Psoas muscle (tissue), 7 donors: ENCODE measurements at regions not wholly inside any gene's neighbourhood (a gene's known extent, or its start where the extent isn't known, plus 50 kb on each side); places are given as distances from the start of the nearest gene placed in this dataset.

Experiments used
- ATAC-seq, 4 donors: fragments of 200-7000 bp; cut with Tn5 transposase; one replicate each; pipeline ENCODE4 v1.9.1; 2020; ENCODE audit warnings: moderate library complexity in 3 of 4, mild to moderate bottlenecking in 2 of 4
- DNase-seq, 2 donors: peaks; one replicate each; pipeline ENCODE4 v3.0.0-alpha.2; 2020
- H3K27ac ChIP-seq: fragments of 200-600 bp; one replicate; pipeline ENCODE4 v1.8.0; 2022
- H3K27me3 ChIP-seq, 3 donors: fragments of 200-600 bp in 1 of 3; one replicate each; pipeline versions ENCODE4 v1.6.1 to v1.8.0; 2013 to 2022; ENCODE audit warnings: low read length in 2 of 3, mild to moderate bottlenecking in 2 of 3, moderate library complexity in 1 of 3; ENCODE audit not compliant: insufficient read depth in 3 of 3
- H3K36me3 ChIP-seq, 2 donors: fragments of 200-600 bp in 1 of 2; one replicate each; pipeline versions ENCODE4 v1.6.1 to v1.8.0; 2013 to 2022; ENCODE audit warnings: low read depth in 1 of 2, mild to moderate bottlenecking in 1 of 2, moderate library complexity in 1 of 2; ENCODE audit not compliant: insufficient read depth in 1 of 2
- H3K4me1 ChIP-seq: fragments of 200-600 bp; one replicate; pipeline ENCODE4 v1.8.0; 2022
- H3K4me3 ChIP-seq: fragments of 200-600 bp; one replicate; pipeline ENCODE4 v1.8.0; 2022; ENCODE audit warnings: mild to moderate bottlenecking
- H3K9me3 ChIP-seq: fragments of 200-600 bp; one replicate; pipeline ENCODE4 v1.8.0; 2022
- CTCF ChIP-seq: fragments of 200-600 bp; IDR thresholded peaks from one replicate; pipeline ENCODE4 v1.8.0; 2022; ENCODE audit warnings: antibody characterized with exemption
- WGBS, 3 donors: extraction: QIAGEN DNeasy Blood & Tissue Kit; methylation state at CpG; one replicate each; pipeline versions ENCODE4 v1.1.6 to v1.1.7; 2013; 5-methylcytosine and 5-hydroxymethylcytosine counted together
- intact Hi-C, 2 donors: fragments of 100-400 bp; cut with DNase I; formaldehyde crosslinking; loops; one replicate each; pipeline versions ENCODE4 v1.11.0 to v1.14.2; 2022
- donor health status: healthy with polysubstance abuse.
- donor health status: DM: no; HTN: no; CAD: no; lungs with moderate emphysema.
- donor health status: Bipolar disorder and iron deficiency.
- donor health status: healthy.
- donor health status: DM: yes; HTN: yes; CAD: no.
- donor health status: DM: no; HTN: no; CAD: no.
- donor health status: DM: yes; HTN: yes; CAD: no.

GRCh38 chr2:191526953-191527556, 150.9 kb upstream of the NABP1 start:
- H3K27ac ChIP-seq = no peak overlapping the region
- no peaks in the 10 kb centered on the region for H3K36me3 ChIP-seq
- no peaks in the 10 kb centered on the region for H3K27me3 ChIP-seq
- 75 to 82% (median 82%) methylated on average over 3 of the region's 3 CpGs for WGBS, 3 donors
- no peak overlapping the region for H3K4me3 ChIP-seq
- no peaks in the 10 kb centered on the region for H3K9me3 ChIP-seq
- no peaks in the 10 kb centered on the region for H3K4me1 ChIP-seq
- intact Hi-C loops = loop anchor here in 1 of 2 donors (10.0 kb wide), 1 partner anchor 472 kb away; no protein-coding TSS in a partner anchor
- no peak for DNase-seq
- TF ChIP-seq CTCF = no peak
- ATAC-seq = no peak

- H3K36me3 ChIP-seq = no peaks in the 10 kb centered on the region
These were observed 147.3 kb upstream of the NABP1 start for GRCh38 chr2:191530618-191531017.

GRCh38 chr2:191533693-191534180, 144.2 kb upstream of the NABP1 start:
- H3K4me3 ChIP-seq = no peak overlapping the region
- TF ChIP-seq CTCF = no peak
- no peaks in the 10 kb centered on the region for H3K27me3 ChIP-seq
- intact Hi-C loops = no loop called here
- DNase-seq (no peak), ATAC-seq (no peak)
- H3K27ac ChIP-seq = no peak overlapping the region
- 86 to 92% (median 90%) methylated on average over 1 of the region's 1 CpG for WGBS, 3 donors
- no peaks in the 10 kb centered on the region for H3K36me3 ChIP-seq
- H3K4me1 ChIP-seq = no peaks in the 10 kb centered on the region
- H3K9me3 ChIP-seq = no peaks in the 10 kb centered on the region

More at GRCh38 chr2:191530618-191531017, 147.3 kb upstream of the NABP1 start:
- intact Hi-C loops = no loop called here
- Histone ChIP-seq H3K27me3 (no peaks in the 10 kb centered on the region), H3K4me1 (no peaks in the 10 kb centered on the region), H3K27ac (no peak overlapping the region), H3K9me3 (no peaks in the 10 kb centered on the region), H3K4me3 (no peak overlapping the region)
- DNase-seq (no peak), ATAC-seq (no peak)
- 93 to 98% (median 97%) methylated on average over 1 of the region's 1 CpG for WGBS, 3 donors
- no peak for TF ChIP-seq CTCF

- DNase-seq (no peak), ATAC-seq (no peak)
- WGBS, 3 donors = 88 to 89% (median 89%) methylated on average over 4 of the region's 4 CpGs
- H3K36me3 ChIP-seq = no peaks in the 10 kb centered on the region
- H3K4me1 ChIP-seq = no peaks in the 10 kb centered on the region
- H3K4me3 ChIP-seq = no peak overlapping the region
- no peaks in the 10 kb centered on the region for H3K9me3 ChIP-seq
- TF ChIP-seq CTCF = no peak
- H3K27ac ChIP-seq = no peak overlapping the region
- no peaks in the 10 kb centered on the region for H3K27me3 ChIP-seq
- intact Hi-C loops = no loop called here
These were observed 140.0 kb upstream of the NABP1 start for GRCh38 chr2:191537921-191538320.
